SK-N-MC (cell line): ENCODE measurements at regions not wholly inside any gene's neighbourhood (a gene's known extent, or its start where the extent isn't known, plus 50 kb on each side); places are given as distances from the start of the nearest gene placed in this dataset.

Experiments
- DNase-seq: peaks from one replicate; pipeline ENCODE4 v3.0.0-alpha.2; 2011; ENCODE audit warnings: low read depth, low spot score
- H3K27ac ChIP-seq: fragments of 200-600 bp; sonication (generic); 2 replicates; pipeline ENCODE4 v1.5.1; 2016; ENCODE audit warnings: mixed run types
- H3K36me3 ChIP-seq: fragments of 200-600 bp; sonication (generic); 2 replicates; pipeline ENCODE4 v1.6.1; 2017; ENCODE audit warnings: antibody characterized with exemption, low read length, mixed read lengths; ENCODE audit not compliant: insufficient read depth
- H3K4me3 ChIP-seq: fragments of 200-600 bp; sonication (generic); 2 replicates; pipeline ENCODE4 v1.5.1; 2016
- H3K9ac ChIP-seq: fragments of 200-600 bp; sonication (generic); 2 replicates; pipeline ENCODE4 v1.8.0; 2017; ENCODE audit warnings: mixed run types, mixed read lengths; ENCODE audit not compliant: insufficient read length
- H3K9me3 ChIP-seq: fragments of 200-600 bp; sonication (generic); 2 replicates; pipeline ENCODE4 v1.6.1; 2017; ENCODE audit warnings: low read depth, mild to moderate bottlenecking, antibody characterized with exemption, low read length, moderate library complexity, mixed read lengths
- EZH2 ChIP-seq: fragments of 200-600 bp; sonication (generic); IDR thresholded peaks from one replicate; pipeline ENCODE4 v1.6.1; 2017; ENCODE audit warnings: antibody characterized with exemption
- FOXP2 ChIP-seq: optimal IDR thresholded peaks from 2 replicates; pipeline ENCODE3; 2011; ENCODE audit warnings: mild to moderate bottlenecking, moderate library complexity; ENCODE audit not compliant: insufficient read depth; ENCODE audit errors: extremely low read length, control extremely low read depth
- POLR2AphosphoS5 ChIP-seq: IDR thresholded peaks from 2 replicates; pipeline ENCODE4 v1.6.1; 2012; ENCODE audit warnings: mild to moderate bottlenecking, low read depth, low read length, borderline replicate concordance

DNA sequence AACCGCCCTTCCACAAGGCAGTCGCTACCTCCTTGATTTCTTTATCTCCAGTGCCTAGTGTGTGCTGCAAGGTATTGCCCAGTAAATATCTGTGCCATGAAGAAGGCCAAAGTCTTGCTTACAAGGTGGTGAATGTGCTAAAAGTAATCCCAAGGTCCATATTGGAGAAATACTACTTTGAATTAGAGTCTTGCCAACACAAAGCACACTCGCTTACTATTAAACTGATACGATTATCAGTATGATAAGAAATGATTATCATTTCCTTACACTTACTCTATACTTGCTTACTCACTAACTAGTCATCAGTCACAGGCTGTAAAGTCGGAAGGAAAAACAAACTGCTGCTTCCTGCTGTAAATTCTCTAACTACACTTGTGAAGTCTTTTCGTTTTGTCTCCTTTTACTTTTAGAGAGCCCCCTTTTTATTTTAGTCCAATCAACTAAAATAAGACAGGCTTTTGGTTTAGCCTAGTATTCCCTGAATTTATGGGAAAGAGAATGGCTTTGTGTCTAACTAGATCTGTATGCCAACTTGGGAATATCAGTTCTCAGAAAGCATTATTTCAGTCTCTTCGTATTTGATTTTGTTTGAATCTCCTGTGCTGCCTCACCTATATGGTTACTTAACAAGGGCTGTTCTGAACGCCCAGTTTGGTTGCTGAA is 107.1 kb upstream of the TSC22D2 start:
- Histone ChIP-seq H3K9me3 (no peaks in the 10 kb centered on the region), H3K27ac (no peak overlapping the region), H3K9ac (no peak overlapping the region), H3K4me3 (no peak overlapping the region), H3K36me3 (no peaks in the 10 kb centered on the region)
- no peak for DNase-seq
- TF ChIP-seq POLR2AphosphoS5 (no peak), FOXP2 (no peak), EZH2 (no peak)

DNA sequence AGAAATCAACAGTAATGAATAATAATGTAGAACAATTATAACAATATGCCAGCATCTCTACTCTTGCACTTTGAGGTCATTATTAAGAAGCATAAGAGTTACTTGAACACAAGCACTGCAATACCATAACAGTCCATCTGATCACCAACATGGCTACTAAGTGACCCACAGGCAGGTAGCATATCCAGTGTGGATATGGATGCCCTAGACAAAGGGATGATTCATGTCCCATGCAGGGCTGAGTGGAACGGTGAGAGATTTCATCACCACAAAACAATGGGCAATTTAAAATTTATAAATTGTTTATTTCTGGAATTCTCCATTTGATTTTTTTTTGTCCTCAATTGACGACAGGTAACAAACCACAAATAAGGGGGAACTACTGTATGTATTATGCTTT is 107.7 kb upstream of the TSC22D2 start:
- Histone ChIP-seq H3K4me3 (no peak overlapping the region), H3K9ac (no peak overlapping the region), H3K9me3 (no peaks in the 10 kb centered on the region), H3K27ac (no peak overlapping the region), H3K36me3 (no peaks in the 10 kb centered on the region)
- TF ChIP-seq POLR2AphosphoS5 (no peak), EZH2 (no peak), FOXP2 (no peak)
- DNase-seq = no peak

DNA sequence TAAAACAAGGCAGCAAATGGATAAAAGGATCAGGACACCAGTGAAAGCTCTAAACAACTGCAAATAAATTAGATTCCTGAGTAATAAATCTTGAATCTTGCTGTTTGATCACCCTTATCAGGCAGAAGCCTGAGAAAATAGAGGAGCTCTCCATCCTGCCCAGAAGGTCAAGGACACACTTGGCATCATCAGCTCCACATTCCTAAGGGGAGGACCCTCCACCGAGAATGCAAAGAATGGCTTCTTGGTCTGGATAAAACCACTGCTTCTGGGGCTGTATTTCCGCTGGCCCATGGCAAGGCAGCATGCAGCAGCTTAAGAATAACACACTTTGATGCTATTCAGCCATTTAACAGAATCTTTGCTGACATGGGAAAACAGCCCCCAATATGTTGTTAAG is 108.9 kb upstream of the TSC22D2 start:
- DNase-seq = no peak
- Histone ChIP-seq H3K27ac (no peak overlapping the region), H3K4me3 (no peak overlapping the region), H3K9ac (no peak overlapping the region), H3K36me3 (no peaks in the 10 kb centered on the region), H3K9me3 (no peaks in the 10 kb centered on the region)
- TF ChIP-seq EZH2 (no peak), POLR2AphosphoS5 (no peak), FOXP2 (no peak)

DNA sequence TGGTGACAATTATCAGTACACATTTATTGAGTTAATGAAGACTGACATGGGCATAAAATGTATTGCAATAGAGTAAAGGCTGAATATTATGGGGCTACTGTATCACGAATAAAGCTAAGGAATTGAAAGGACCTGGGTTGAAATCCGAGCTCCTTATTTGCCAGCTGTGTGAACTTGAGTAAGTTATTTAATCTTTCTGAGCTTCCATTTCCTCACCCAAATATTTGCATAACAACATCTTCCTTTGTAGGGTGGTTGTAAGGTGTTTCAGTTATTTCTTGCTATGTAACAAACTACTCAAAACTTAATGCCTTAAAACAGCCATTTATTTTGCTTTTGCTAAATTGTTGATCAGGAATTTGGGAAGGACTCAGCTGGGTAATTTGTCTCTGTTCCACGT is 111.1 kb upstream of the TSC22D2 start:
- no peak overlapping the region for H3K9ac ChIP-seq
- H3K36me3 ChIP-seq = no peaks in the 10 kb centered on the region
- TF ChIP-seq POLR2AphosphoS5 (no peak), EZH2 (no peak), FOXP2 (no peak)
- no peak overlapping the region for H3K4me3 ChIP-seq
- DNase-seq = no peak
- H3K27ac ChIP-seq = peak overlapping the region; percentile 71
- H3K9me3 ChIP-seq = peaks cover 2% of the 10 kb centered on the region; the same call in 1 of the 2 replicates

DNA sequence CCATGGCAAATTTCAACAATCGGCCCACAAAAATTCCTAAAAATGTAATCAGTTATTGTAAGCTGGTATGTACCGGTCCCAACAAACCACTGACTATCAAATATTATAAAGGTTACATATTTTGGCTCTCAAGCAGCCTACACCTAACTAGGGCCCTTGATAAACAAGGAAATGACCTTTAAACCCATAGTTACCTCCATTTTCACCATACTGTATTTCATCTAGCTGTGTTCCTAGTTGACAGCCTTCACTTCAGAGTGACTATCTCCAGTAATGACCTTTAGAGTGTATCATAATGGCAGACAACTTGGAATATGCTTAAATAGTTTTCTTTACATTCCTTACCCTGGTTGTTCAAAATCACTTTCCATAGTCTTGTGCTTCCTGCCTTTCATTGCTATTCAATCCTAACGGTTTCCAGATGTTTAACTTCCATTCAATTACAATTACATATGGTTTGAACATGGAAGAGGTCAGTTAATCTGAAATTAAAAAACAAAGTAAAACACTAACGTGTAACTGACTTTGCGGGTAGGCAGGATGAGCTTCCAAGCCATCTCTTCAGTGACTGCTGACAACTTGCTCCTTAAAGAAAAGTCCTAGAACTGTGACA is 111.9 kb upstream of the TSC22D2 start:
- peak overlapping the region; percentile 30 for H3K4me3 ChIP-seq
- H3K27ac ChIP-seq = peak overlapping the region; percentile 71
- no peak overlapping the region for H3K9ac ChIP-seq
- no peaks in the 10 kb centered on the region for H3K36me3 ChIP-seq
- TF ChIP-seq EZH2 (no peak), POLR2AphosphoS5 (no peak), FOXP2 (no peak)
- peaks cover 8% of the 10 kb centered on the region; the same call in 1 of the 2 replicates for H3K9me3 ChIP-seq
- DNase-seq = no peak

DNA sequence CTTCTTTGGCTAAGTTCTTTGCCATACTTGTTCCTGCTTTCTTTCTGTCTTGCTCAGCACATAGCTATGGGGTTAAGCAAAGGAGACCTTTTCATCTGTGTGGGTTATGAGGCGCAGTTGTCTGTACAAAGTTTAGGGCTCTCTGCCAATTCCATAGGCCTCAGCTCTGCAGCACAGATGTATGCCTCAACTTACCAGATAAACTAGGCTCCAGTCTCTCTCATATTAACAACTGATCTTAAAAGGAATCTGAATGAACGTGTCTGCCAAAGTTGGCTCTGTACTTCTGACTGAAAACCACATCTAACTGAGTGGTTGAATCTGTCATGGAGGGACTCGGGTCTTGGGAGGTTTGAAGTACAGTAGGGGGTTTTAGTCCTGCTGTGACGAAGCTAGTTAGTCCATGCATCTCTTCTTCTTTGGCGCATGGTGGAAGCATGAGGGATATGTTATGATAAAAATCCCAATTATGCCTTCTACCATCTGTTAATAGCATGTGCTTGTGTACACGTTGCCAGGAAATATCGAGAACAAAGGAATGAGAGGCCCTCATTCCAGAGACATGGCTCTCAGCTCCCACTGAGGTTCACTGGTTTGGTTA is 114.6 kb upstream of the TSC22D2 start:
- no peak for TF ChIP-seq FOXP2
- TF ChIP-seq EZH2 = no peak
- TF ChIP-seq POLR2AphosphoS5 = no peak
- H3K27ac ChIP-seq = no peak overlapping the region
- H3K36me3 ChIP-seq = no peaks in the 10 kb centered on the region
- no peak for DNase-seq
- peaks cover 8% of the 10 kb centered on the region; the same call in 1 of the 2 replicates for H3K9me3 ChIP-seq
- H3K4me3 ChIP-seq = no peak overlapping the region
- no peak overlapping the region for H3K9ac ChIP-seq

DNA sequence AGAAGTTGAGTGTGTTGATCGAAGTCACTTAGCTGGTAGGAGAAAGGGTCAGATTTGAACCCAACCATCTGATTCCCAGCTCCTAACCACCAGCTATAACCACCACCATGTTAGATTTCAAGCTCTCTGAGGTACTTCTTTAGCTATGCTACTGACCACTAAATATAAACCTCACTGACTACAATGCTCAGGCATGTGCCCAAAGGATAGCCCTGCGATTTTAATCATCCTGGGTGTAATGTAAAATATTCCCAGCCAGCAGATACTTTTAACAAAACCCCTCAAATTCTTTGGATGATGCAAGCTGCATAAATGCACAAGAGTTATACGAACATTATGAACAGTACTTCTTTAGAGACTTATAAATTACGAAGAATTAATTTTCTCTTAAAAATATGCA is 115.2 kb upstream of the TSC22D2 start:
- no peak overlapping the region for H3K9ac ChIP-seq
- H3K9me3 ChIP-seq = peaks cover 8% of the 10 kb centered on the region; the same call in 1 of the 2 replicates
- H3K4me3 ChIP-seq = no peak overlapping the region
- DNase-seq = no peak
- H3K36me3 ChIP-seq = no peaks in the 10 kb centered on the region
- no peak overlapping the region for H3K27ac ChIP-seq
- no peak for TF ChIP-seq POLR2AphosphoS5
- no peak for TF ChIP-seq EZH2
- no peak for TF ChIP-seq FOXP2

DNA sequence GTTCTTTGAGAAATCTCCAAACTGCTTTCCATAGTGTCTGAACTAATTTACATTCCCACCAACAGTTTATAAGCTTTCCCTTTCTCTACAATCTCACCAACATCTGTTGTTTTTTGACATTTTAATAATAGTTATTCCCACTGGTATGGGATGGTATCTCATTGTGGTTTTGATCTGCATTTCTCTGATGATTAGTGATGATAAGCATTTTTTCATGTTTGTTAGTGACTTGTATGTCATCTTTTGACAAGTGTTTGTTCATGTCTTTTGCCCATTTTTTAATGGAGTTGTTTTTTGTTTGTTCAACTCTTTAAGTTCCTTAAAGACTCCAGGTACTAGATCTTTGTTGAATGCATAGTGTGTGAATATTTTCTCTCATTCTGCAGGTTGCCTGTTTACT is 116.6 kb upstream of the TSC22D2 start:
- Histone ChIP-seq H3K4me3 (no peak overlapping the region), H3K36me3 (no peaks in the 10 kb centered on the region), H3K27ac (no peak overlapping the region), H3K9ac (no peak overlapping the region), H3K9me3 (peaks cover 8% of the 10 kb centered on the region; the same call in 1 of the 2 replicates)
- TF ChIP-seq POLR2AphosphoS5 (no peak), EZH2 (no peak), FOXP2 (no peak)
- DNase-seq = no peak
